Colonic mucosa (tissue), 4 donors: ENCODE measurements at regions not wholly inside any gene's neighbourhood (a gene's known extent, or its start where the extent isn't known, plus 50 kb on each side); places are given as distances from the start of the nearest gene placed in this dataset.

ENCODE experiments used
- DNase-seq: peaks from one replicate; pipeline ENCODE4 v3.0.0-alpha.2; 2020
- H3K27ac ChIP-seq: fragments of 200-600 bp; one replicate; pipeline ENCODE4 v1.8.0; 2021
- H3K27me3 ChIP-seq: fragments of 200-600 bp; one replicate; pipeline ENCODE4 v1.8.0; 2021
- H3K36me3 ChIP-seq: fragments of 200-600 bp; one replicate; pipeline ENCODE4 v1.8.0; 2021
- H3K4me1 ChIP-seq: fragments of 200-600 bp; one replicate; pipeline ENCODE4 v1.8.0; 2021; ENCODE audit warnings: mild to moderate bottlenecking
- H3K4me3 ChIP-seq: fragments of 200-600 bp; one replicate; pipeline ENCODE4 v1.8.0; 2021
- H3K9ac ChIP-seq, 2 donors: one replicate each; pipeline ENCODE4 v1.7.0; 2013; ENCODE audit warnings: control low read depth in 2 of 2, low read depth in 2 of 2, low read length in 2 of 2
- H3K9me3 ChIP-seq: fragments of 200-600 bp; one replicate; pipeline ENCODE4 v1.8.0; 2021
- intact Hi-C: fragments of 100-400 bp; cut with DNase I; formaldehyde crosslinking; loops from one replicate; pipeline ENCODE4 v1.14.1; 2022
- TF ChIP-seq, protein P1 (sequence below): fragments of 200-600 bp; IDR thresholded peaks from one replicate; pipeline ENCODE4 v1.8.0; 2022; ENCODE audit warnings: antibody characterized with exemption, mild to moderate bottlenecking
- donor health status: healthy.
- donor health status: DM: no; HTN: no; CAD: no.
- donor health status: DM: no; HTN: no; CAD: no.

DNA sequence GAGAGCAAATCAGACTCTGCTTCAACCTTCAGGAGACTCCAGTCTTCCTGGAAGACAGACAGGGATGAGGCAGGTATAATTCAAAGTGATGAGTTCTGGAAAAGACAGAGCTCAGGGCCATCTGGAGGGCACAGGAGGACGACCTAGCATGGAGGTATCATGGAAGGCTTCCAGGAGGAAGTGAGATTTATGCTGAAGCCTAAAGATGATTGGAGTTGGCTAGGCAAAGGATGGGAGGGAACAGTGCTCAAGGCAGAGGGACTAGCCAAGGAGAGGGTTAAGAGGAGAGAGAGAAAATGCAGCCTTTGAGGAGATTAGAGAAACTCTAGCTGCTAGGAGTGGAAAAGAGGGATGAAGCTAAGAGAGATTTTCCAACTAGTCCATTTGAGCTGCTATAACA, 438.5 kb downstream of the MED13L start:
- no peak overlapping the region for H3K4me3 ChIP-seq

DNA sequence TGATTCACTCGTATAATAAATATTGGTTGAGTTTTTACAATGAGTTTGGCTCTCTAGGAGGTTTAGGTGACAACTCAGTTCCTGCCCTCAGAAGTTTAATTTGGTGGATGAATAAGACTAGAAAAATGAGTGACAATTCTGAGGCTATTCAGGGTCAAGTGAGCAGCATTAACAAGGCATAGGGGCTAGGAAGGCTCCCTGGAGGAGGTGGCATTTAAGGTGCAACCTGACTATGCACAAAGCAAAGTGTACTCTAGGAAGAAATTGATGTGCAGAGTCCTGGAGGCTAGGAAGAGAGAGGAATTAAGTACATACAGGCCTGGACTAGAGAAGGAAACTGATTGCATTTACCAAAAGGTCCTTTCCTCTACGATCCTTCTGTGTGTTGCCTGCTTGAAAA, 440.3 kb downstream of the MED13L start:
- TF ChIP-seq, protein P1, sequence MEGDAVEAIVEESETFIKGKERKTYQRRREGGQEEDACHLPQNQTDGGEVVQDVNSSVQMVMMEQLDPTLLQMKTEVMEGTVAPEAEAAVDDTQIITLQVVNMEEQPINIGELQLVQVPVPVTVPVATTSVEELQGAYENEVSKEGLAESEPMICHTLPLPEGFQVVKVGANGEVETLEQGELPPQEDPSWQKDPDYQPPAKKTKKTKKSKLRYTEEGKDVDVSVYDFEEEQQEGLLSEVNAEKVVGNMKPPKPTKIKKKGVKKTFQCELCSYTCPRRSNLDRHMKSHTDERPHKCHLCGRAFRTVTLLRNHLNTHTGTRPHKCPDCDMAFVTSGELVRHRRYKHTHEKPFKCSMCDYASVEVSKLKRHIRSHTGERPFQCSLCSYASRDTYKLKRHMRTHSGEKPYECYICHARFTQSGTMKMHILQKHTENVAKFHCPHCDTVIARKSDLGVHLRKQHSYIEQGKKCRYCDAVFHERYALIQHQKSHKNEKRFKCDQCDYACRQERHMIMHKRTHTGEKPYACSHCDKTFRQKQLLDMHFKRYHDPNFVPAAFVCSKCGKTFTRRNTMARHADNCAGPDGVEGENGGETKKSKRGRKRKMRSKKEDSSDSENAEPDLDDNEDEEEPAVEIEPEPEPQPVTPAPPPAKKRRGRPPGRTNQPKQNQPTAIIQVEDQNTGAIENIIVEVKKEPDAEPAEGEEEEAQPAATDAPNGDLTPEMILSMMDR, result no peak
- Histone ChIP-seq H3K27ac (no peak overlapping the region), H3K27me3 (no peaks in the 10 kb centered on the region), H3K4me1 (no peaks in the 10 kb centered on the region), H3K9ac (no peak overlapping the region), H3K4me3 (no peak overlapping the region), H3K9me3 (no peaks in the 10 kb centered on the region), H3K36me3 (no peaks in the 10 kb centered on the region)
- no peak for DNase-seq
- intact Hi-C loops, result no loop called here

More for the DNA sequence above, 438.5 kb downstream of the MED13L start:
- Histone ChIP-seq H3K27ac (no peak overlapping the region), H3K9ac (no peak overlapping the region), H3K4me1 (no peaks in the 10 kb centered on the region), H3K9me3 (no peaks in the 10 kb centered on the region), H3K36me3 (no peaks in the 10 kb centered on the region), H3K27me3 (no peaks in the 10 kb centered on the region)
- TF ChIP-seq, protein P1, result no peak
- DNase-seq, result no peak
- intact Hi-C loops, result no loop called here

DNA sequence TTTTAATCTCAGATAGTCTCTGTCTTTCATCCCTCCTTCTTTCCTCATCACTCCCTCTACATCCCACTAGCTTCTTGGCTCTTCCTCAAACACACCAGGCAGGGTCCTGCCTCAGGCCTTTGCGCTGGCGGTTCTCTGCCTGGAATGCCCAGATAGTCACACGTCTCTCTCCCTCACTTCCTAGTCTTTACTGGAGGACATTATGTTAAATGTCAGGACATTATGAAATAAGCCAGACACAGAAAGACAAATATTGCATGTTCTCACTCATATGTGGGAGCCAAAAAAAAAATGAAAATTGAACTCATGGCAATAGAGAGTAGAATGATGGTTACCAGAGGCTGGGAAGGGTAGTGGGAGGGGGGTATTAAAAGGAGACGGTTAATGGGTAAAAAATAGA, 442.0 kb downstream of the MED13L start:
- Histone ChIP-seq H3K4me3 (no peak overlapping the region), H3K27me3 (no peaks in the 10 kb centered on the region), H3K9me3 (no peaks in the 10 kb centered on the region), H3K36me3 (no peaks in the 10 kb centered on the region), H3K27ac (no peak overlapping the region), H3K4me1 (no peaks in the 10 kb centered on the region), H3K9ac (no peak overlapping the region)
- no peak for DNase-seq
- TF ChIP-seq, protein P1, result no peak
- intact Hi-C loops, result no loop called here

DNA sequence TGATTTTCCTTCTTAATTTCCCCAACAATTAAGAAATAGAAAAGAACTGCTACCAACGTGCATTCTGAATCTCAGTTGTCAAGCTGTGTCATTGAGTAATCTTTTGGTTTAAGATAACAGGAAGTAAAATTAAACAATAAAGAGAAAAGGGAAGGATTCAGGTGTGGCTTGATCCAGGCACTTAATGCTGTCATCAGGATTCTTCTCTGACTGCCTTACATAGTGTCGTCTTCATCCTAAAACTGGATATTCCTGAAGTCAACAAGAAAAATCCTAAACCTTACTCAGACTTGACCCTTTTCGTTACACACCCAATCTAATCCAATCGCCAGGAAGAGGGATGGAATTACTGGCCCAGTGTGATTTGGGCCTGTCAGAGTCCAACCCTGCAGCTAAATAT, 443.8 kb downstream of the MED13L start:
- no peak for DNase-seq
- TF ChIP-seq, protein P1, result no peak
- no peak overlapping the region for H3K27ac ChIP-seq
- no peaks in the 10 kb centered on the region for H3K4me1 ChIP-seq
- no peaks in the 10 kb centered on the region for H3K36me3 ChIP-seq
- no peaks in the 10 kb centered on the region for H3K27me3 ChIP-seq
- no peak overlapping the region for H3K4me3 ChIP-seq
- intact Hi-C loops, result no loop called here
- H3K9me3 ChIP-seq, result no peaks in the 10 kb centered on the region
- H3K9ac ChIP-seq, result no peak overlapping the region

DNA sequence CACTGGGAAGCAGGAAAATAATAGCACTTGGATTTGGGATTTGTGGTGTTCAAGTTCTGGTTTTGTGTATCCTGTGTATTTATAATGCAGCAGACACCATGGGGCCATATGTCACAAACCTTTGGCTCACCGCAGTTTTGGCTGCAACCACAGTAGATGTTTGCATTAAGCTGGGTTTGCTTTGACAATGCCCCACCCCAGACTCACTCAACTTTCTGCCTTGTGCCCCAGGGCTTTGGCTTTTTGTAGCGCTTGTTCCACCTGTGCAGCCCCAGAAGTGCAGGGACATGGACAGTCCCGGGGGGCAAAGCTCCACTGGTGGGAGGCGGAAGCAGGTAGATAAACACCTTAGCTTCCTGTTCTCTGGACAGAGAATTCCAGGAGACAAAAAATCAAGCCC, 446.9 kb downstream of the MED13L start:
- H3K27me3 ChIP-seq, result no peaks in the 10 kb centered on the region
- H3K9ac ChIP-seq, result no peak overlapping the region
- TF ChIP-seq, protein P1, result no peak
- H3K36me3 ChIP-seq, result no peaks in the 10 kb centered on the region
- H3K4me3 ChIP-seq, result no peak overlapping the region
- H3K4me1 ChIP-seq, result no peaks in the 10 kb centered on the region
- H3K9me3 ChIP-seq, result no peaks in the 10 kb centered on the region
- H3K27ac ChIP-seq, result no peak overlapping the region
- intact Hi-C loops, result no loop called here
- no peak for DNase-seq

DNA sequence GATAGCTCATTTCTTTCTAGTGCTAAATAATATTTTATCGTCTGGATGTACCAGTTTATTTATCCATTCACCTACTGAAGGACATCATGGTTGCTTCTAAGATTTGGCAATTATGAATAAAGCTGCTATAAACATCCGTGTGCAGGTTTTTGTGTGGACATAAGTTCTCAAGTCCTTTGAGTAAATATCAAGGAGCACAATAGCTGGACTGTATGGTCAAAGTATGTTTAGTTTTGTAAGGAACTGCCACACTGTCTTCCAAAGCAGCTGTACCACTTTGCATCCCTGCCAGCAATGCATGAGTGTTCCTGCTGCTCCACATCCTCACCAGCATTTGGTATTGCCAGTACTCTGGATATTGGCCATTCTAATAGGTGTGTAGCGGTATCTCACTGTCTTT, 447.4 kb downstream of the MED13L start:
- H3K9me3 ChIP-seq, result no peaks in the 10 kb centered on the region
- DNase-seq, result no peak
- intact Hi-C loops, result no loop called here
- no peaks in the 10 kb centered on the region for H3K4me1 ChIP-seq
- no peak overlapping the region for H3K4me3 ChIP-seq
- no peaks in the 10 kb centered on the region for H3K36me3 ChIP-seq
- TF ChIP-seq, protein P1, result no peak
- no peak overlapping the region for H3K9ac ChIP-seq
- H3K27ac ChIP-seq, result no peak overlapping the region
- no peaks in the 10 kb centered on the region for H3K27me3 ChIP-seq
